ENCODE measurements at regions not wholly inside any gene's neighbourhood (a gene's known extent, or its start where the extent isn't known, plus 50 kb on each side); places are given as distances from the start of the nearest gene placed in this dataset.

DNA sequence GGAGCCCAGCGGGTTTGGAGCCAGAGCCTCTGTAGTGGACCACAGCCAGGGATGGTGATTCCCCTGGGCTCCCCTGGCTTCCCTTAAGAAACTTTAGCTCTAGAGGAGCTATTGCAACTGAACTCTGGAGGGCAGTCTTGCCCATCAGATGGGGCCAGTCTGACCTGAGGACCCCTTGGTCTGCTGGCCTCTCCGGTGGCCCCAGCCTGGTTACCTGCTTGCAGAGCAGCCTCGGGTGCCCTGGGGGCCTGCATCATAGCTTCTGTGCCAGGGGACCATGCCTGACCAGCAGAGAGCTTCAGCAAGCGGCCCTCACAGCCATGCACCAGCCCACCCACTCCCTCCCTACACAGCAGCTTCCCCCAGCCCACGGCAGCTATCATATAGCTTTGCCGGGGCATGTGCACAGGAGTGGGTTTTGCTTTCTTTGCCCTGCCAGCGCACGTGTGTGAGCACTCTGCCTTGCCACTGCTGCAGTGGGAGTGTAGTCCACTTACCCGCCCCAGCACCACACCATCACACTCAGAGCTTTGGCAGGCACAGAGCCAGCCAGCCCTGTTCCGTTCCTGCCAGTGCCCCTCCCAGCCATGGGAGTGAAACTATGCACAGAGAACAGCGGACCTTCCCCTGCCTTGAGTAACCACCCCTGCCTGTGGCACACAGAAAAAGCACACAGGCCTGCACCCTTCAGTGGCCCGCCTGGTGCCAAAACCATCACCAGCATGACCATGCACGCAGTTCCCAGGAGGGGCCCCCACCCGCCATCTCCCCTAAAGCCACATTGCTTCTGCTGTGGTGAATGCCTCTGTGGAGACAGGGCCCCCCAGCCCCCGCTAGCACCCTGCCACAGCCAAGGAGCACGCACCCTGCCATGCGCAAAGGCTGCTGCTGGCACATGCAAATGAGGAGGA is 442.9 kb upstream of the NEGR1 start:
- TF ChIP-seq POLR2A (IDR thresholded peaks at IDR 0.05; ENCODE audit: low read depth, low read length) (no peak), POLR2AphosphoS5 (IDR thresholded peaks at IDR 0.05; ENCODE audit: low read depth, low read length) (no peak)
